Adipocyte (in vitro differentiated cells): ENCODE measurements at regions not wholly inside any gene's neighbourhood (a gene's known extent, or its start where the extent isn't known, plus 50 kb on each side); places are given as distances from the start of the nearest gene placed in this dataset.
"Not testable (repeated sequence)": the region's sequence is repeated elsewhere in the genome, so short reads cannot be mapped to it uniquely, and the experiment has no call there.

Experiments
- DNase-seq: peaks from one replicate; pipeline ENCODE4 v3.0.0-alpha.2; 2015; ENCODE audit warnings: low read depth
- H3K27me3 ChIP-seq: replicated peaks from 2 replicates; pipeline ENCODE4 v1.7.0; 2013; ENCODE audit warnings: mild to moderate bottlenecking, low read length, moderate library complexity; ENCODE audit not compliant: control insufficient read depth, insufficient read depth
- H3K36me3 ChIP-seq: 2 replicates; pipeline ENCODE4 v1.7.0; 2013; ENCODE audit warnings: low read length, mild to moderate bottlenecking, moderate library complexity; ENCODE audit not compliant: control insufficient read depth, insufficient read depth, severe bottlenecking
- H3K4me1 ChIP-seq: 2 replicates; pipeline ENCODE4 v1.7.0; 2013; ENCODE audit warnings: mild to moderate bottlenecking, low read length, moderate library complexity; ENCODE audit not compliant: control insufficient read depth, insufficient read depth
- H3K4me3 ChIP-seq: 2 replicates; pipeline ENCODE4 v1.7.0; 2013; ENCODE audit warnings: mild to moderate bottlenecking, low read length, moderate library complexity
- H3K9ac ChIP-seq: 2 replicates; pipeline ENCODE4 v1.7.0; 2013; ENCODE audit warnings: mild to moderate bottlenecking, low read length, moderate library complexity
- H3K9me3 ChIP-seq: 2 replicates; pipeline ENCODE4 v1.7.0; 2013; ENCODE audit warnings: mild to moderate bottlenecking, low read length, moderate library complexity; ENCODE audit not compliant: control insufficient read depth

GRCh38 chr1:2948751-2949680, 72.3 kb upstream of the ACTRT2 start:
- no peak for DNase-seq
- H3K9ac ChIP-seq: no peak overlapping the region
- H3K4me3 ChIP-seq: no peak overlapping the region
- no peaks in the 10 kb centered on the region for H3K27me3 ChIP-seq
- H3K4me1 ChIP-seq: no peaks in the 10 kb centered on the region
- peaks cover 10% of the 10 kb centered on the region for H3K9me3 ChIP-seq
- H3K36me3 ChIP-seq: no peaks in the 10 kb centered on the region

- no peak overlapping the region for H3K4me3 ChIP-seq
- H3K27me3 ChIP-seq: no peaks in the 10 kb centered on the region
- no peak overlapping the region for H3K9ac ChIP-seq
- DNase-seq: no peak
- peaks cover 20% of the 10 kb centered on the region for H3K9me3 ChIP-seq
- no peaks in the 10 kb centered on the region for H3K36me3 ChIP-seq
- no peaks in the 10 kb centered on the region for H3K4me1 ChIP-seq
Observed at GRCh38 chr1:2949966-2950925, 71.0 kb upstream of the ACTRT2 start.

GRCh38 chr1:2950926-2951305, 70.4 kb upstream of the ACTRT2 start:
- Histone ChIP-seq H3K36me3 (no peaks in the 10 kb centered on the region), H3K9ac (no peak overlapping the region), H3K9me3 (peaks cover 25% of the 10 kb centered on the region), H3K27me3 (no peaks in the 10 kb centered on the region), H3K4me3 (no peak overlapping the region), H3K4me1 (no peaks in the 10 kb centered on the region)
- DNase-seq: no peak

- Histone ChIP-seq H3K9ac (no peak overlapping the region), H3K27me3 (no peaks in the 10 kb centered on the region), H3K4me3 (no peak overlapping the region), H3K4me1 (no peaks in the 10 kb centered on the region), H3K9me3 (peaks cover 31% of the 10 kb centered on the region), H3K36me3 (no peaks in the 10 kb centered on the region)
- DNase-seq: no peak
Observed at GRCh38 chr1:2951856-2952255, 69.4 kb upstream of the ACTRT2 start.

- peaks cover 36% of the 10 kb centered on the region for H3K9me3 ChIP-seq
- no peak for DNase-seq
- no peak overlapping the region for H3K4me3 ChIP-seq
- H3K4me1 ChIP-seq: no peaks in the 10 kb centered on the region
- no peaks in the 10 kb centered on the region for H3K27me3 ChIP-seq
- H3K36me3 ChIP-seq: no peaks in the 10 kb centered on the region
- H3K9ac ChIP-seq: no peak overlapping the region
Observed at GRCh38 chr1:2952371-2952770, 68.9 kb upstream of the ACTRT2 start.

GRCh38 chr1:2952992-2953391, 68.3 kb upstream of the ACTRT2 start:
- no peak for DNase-seq
- Histone ChIP-seq H3K4me1 (no peaks in the 10 kb centered on the region), H3K9me3 (peaks cover 42% of the 10 kb centered on the region)

GRCh38 chr1:2953688-2954285, 67.5 kb upstream of the ACTRT2 start:
- H3K9me3 ChIP-seq: peaks cover 50% of the 10 kb centered on the region

More at GRCh38 chr1:2952992-2953391, 68.3 kb upstream of the ACTRT2 start:
- Histone ChIP-seq H3K36me3 (no peaks in the 10 kb centered on the region), H3K27me3 (no peaks in the 10 kb centered on the region), H3K4me3 (no peak overlapping the region), H3K9ac (no peak overlapping the region)

GRCh38 chr1:2955652-2956051, 65.6 kb upstream of the ACTRT2 start:
- H3K27me3 ChIP-seq: no peaks in the 10 kb centered on the region
- no peak overlapping the region for H3K9ac ChIP-seq
- peaks cover 50% of the 10 kb centered on the region for H3K9me3 ChIP-seq
- H3K4me1 ChIP-seq: no peaks in the 10 kb centered on the region
- no peaks in the 10 kb centered on the region for H3K36me3 ChIP-seq
- DNase-seq: no peak
- H3K4me3 ChIP-seq: no peak overlapping the region

More at GRCh38 chr1:2953688-2954285, 67.5 kb upstream of the ACTRT2 start:
- Histone ChIP-seq H3K27me3 (no peaks in the 10 kb centered on the region), H3K36me3 (no peaks in the 10 kb centered on the region), H3K4me3 (peak overlapping the region; percentile 47), H3K4me1 (no peaks in the 10 kb centered on the region), H3K9ac (no peak overlapping the region)
- DNase-seq: no peak

GRCh38 chr1:2956576-2956975, 64.7 kb upstream of the ACTRT2 start:
- Histone ChIP-seq H3K9ac (no peak overlapping the region), H3K27me3 (no peaks in the 10 kb centered on the region), H3K4me3 (no peak overlapping the region), H3K36me3 (no peaks in the 10 kb centered on the region), H3K4me1 (no peaks in the 10 kb centered on the region), H3K9me3 (peaks cover 54% of the 10 kb centered on the region)
- DNase-seq: no peak

GRCh38 chr1:2957329-2957728, 63.9 kb upstream of the ACTRT2 start:
- Histone ChIP-seq H3K36me3 (no peaks in the 10 kb centered on the region), H3K9me3 (peaks cover 54% of the 10 kb centered on the region), H3K9ac (no peak overlapping the region), H3K27me3 (no peaks in the 10 kb centered on the region), H3K4me3 (no peak overlapping the region), H3K4me1 (no peaks in the 10 kb centered on the region)
- no peak for DNase-seq

GRCh38 chr1:2959881-2960280, 61.4 kb upstream of the ACTRT2 start:
- DNase-seq, H3K27me3 ChIP-seq, H3K4me1 ChIP-seq, H3K36me3 ChIP-seq, H3K9ac ChIP-seq, H3K4me3 ChIP-seq: not testable (repeated sequence)
- H3K9me3 ChIP-seq: peaks cover 41% of the 10 kb centered on the region
